ENCODE measurements at regions not wholly inside any gene's neighbourhood (a gene's known extent, or its start where the extent isn't known, plus 50 kb on each side); places are given as distances from the start of the nearest gene placed in this dataset.

GRCh38 chr16:62913333-62913732 lies 877.1 kb upstream of the CDH8 start:
- DNase-seq: no peak

- DNase-seq: no peak
These were observed 873.4 kb upstream of the CDH8 start for GRCh38 chr16:62909597-62909996.

GRCh38 chr16:62907562-62907961 lies 871.3 kb upstream of the CDH8 start:
- DNase-seq: no peak

- DNase-seq: no peak
These were observed 867.8 kb upstream of the CDH8 start for GRCh38 chr16:62903961-62904502.

- DNase-seq: no peak
These were observed 863.5 kb upstream of the CDH8 start for GRCh38 chr16:62899737-62900136.

GRCh38 chr16:62889097-62889496 lies 852.9 kb upstream of the CDH8 start:
- DNase-seq: no peak

- no peak for DNase-seq
These were observed 847.3 kb upstream of the CDH8 start for GRCh38 chr16:62883509-62883908.

- DNase-seq: no peak
These were observed 846.4 kb upstream of the CDH8 start for GRCh38 chr16:62882552-62883221.

- DNase-seq: no peak
These were observed 839.9 kb upstream of the CDH8 start for GRCh38 chr16:62876133-62876532.

- no peak for DNase-seq
These were observed 836.1 kb upstream of the CDH8 start for GRCh38 chr16:62872339-62872738.

- DNase-seq: no peak
These were observed 834.3 kb upstream of the CDH8 start for GRCh38 chr16:62870554-62870953.

GRCh38 chr16:62869837-62870236 lies 833.6 kb upstream of the CDH8 start:
- no peak for DNase-seq

GRCh38 chr16:62863139-62863538 lies 826.9 kb upstream of the CDH8 start:
- no peak for DNase-seq

- DNase-seq: no peak
These were observed 817.6 kb upstream of the CDH8 start for GRCh38 chr16:62853887-62854286.

- DNase-seq: no peak
These were observed 810.3 kb upstream of the CDH8 start for GRCh38 chr16:62846399-62847057.

GRCh38 chr16:62832214-62832613 lies 796.0 kb upstream of the CDH8 start:
- DNase-seq: no peak

GRCh38 chr16:62831235-62831850 lies 795.1 kb upstream of the CDH8 start:
- DNase-seq: no peak

GRCh38 chr16:62829607-62830006 lies 793.4 kb upstream of the CDH8 start:
- no peak for DNase-seq

GRCh38 chr16:62829084-62829483 lies 792.8 kb upstream of the CDH8 start:
- DNase-seq: no peak

GRCh38 chr16:62821824-62822223 lies 785.6 kb upstream of the CDH8 start:
- no peak for DNase-seq

GRCh38 chr16:62816971-62817519 lies 780.8 kb upstream of the CDH8 start:
- no peak for DNase-seq

GRCh38 chr16:62814891-62815290 lies 778.7 kb upstream of the CDH8 start:
- DNase-seq: no peak

- DNase-seq: no peak
These were observed 769.1 kb upstream of the CDH8 start for GRCh38 chr16:62805221-62805857.
